NOMO-1 treated with dmso at 0.1 percent for 144 hours (cell line): ENCODE measurements at regions not wholly inside any gene's neighbourhood (a gene's known extent, or its start where the extent isn't known, plus 50 kb on each side); places are given as distances from the start of the nearest gene placed in this dataset.
"Not testable (repeated sequence)": the region's sequence is repeated elsewhere in the genome, so short reads cannot be mapped to it uniquely, and the experiment has no call there.

ENCODE experiments used
- DNase-seq: peaks from one replicate; lab custom pipeline; 2025; ENCODE audit not compliant: unreplicated experiment; lab: John Stamatoyannopoulos, UW

DNA sequence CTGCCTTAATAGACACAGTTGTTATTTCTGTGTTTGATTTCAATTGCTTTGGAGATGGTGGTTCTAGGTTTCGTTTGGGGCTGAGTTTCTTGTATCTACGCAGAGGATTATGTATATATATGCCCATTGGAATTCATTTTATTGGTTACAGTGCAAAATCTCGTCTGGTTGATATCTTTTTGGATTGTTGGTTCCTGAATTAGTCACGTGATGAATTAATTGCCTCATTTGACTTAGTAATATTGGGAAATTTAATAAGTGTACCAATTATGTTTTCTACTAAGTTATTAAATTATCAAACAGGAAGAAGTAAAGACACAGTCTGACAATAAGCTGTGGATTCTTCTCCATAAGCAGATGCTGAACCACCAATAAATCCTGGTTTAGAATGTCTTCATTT, 467.9 kb upstream of the TENM3 start:
- no peak for DNase-seq

GRCh38 chr4:181776264-181777054, 466.7 kb upstream of the TENM3 start:
- DNase-seq: no peak

DNA sequence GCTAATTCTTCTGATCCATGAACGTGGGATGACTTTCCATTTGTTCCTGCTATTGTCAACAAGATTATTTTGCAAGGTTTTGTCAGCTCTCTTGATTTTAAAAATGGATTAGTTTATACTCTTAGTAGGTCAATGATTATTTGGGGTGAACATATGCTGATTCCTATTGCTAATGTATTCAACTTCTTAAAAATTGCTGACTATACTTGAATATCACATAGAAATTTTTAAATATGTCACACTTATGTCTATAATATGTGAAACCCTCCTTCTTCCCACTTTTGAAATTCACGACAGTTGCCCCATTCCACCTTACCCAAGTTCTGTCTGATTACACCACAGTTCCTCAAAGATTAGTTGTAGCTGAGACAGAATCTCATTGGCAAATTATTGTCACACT, 465.7 kb upstream of the TENM3 start:
- no peak for DNase-seq

GRCh38 chr4:181784881-181785280, 458.3 kb upstream of the TENM3 start:
- DNase-seq: no peak

DNA sequence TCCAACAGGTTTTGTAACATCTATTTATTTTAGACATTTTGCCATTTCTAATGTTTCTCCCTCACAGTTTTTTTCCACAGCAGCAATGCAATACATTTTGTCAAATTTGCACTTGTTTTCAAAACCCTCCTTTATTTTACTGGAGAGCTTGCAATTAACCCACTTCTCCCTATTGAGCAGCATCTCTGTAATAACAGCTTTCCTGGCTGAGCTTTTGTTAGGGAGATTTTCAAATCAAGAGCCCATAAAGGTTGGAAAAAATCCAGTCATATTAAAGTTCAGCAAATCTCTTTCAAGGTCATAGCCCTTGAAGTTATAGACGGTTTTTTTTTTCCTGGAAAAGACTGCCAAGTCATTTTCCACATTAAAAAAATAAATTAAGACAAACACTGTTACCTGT, 450.6 kb upstream of the TENM3 start:
- no peak for DNase-seq

DNA sequence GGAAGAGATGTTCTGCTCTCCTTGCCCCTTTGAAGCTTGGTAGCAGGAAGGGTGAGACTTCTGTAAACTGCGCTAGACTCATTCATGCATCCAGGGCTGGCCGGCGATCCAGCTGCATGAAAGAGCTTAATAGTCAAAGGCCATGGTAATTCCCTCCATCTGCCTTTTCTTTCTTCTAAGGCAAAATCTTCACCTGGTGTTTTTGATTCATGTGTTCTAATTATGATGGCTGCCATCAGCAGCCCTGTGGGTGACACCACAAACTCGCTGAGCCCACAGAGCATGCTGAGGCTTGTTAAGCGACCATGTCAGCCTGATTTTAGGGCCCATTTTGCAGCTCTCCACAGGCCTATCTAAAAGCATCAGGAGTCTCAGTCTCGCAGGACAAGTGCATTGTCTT, 450.1 kb upstream of the TENM3 start:
- no peak for DNase-seq

GRCh38 chr4:181796502-181796901, 446.7 kb upstream of the TENM3 start:
- no peak for DNase-seq

GRCh38 chr4:181798536-181798935, 444.7 kb upstream of the TENM3 start:
- DNase-seq: no peak

GRCh38 chr4:181799561-181800069, 443.6 kb upstream of the TENM3 start:
- no peak for DNase-seq

GRCh38 chr4:181802207-181802606, 441.0 kb upstream of the TENM3 start:
- no peak for DNase-seq

GRCh38 chr4:181807771-181808170, 435.4 kb upstream of the TENM3 start:
- DNase-seq: no peak

GRCh38 chr4:181810711-181811110, 432.5 kb upstream of the TENM3 start:
- DNase-seq: no peak

DNA sequence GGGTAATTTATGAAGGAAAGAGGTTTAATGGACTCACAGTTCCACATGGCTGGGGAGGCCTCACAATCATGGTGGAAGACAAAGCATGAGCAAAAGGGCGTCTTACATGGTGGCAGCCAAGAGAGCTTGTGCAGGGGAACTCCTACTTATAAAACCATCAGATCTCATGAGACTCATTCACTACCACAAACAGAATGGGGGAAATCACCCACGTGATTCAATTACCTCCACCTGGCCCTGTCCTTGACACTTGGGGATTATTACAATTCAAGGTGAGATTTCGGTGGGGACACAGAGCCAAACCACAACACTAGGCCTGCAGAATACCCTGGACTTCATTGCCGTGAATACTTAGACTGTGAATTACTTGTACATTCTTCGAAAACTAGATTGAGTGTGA, 431.7 kb upstream of the TENM3 start:
- DNase-seq: not testable (repeated sequence)

GRCh38 chr4:181819946-181820345, 423.3 kb upstream of the TENM3 start:
- no peak for DNase-seq

DNA sequence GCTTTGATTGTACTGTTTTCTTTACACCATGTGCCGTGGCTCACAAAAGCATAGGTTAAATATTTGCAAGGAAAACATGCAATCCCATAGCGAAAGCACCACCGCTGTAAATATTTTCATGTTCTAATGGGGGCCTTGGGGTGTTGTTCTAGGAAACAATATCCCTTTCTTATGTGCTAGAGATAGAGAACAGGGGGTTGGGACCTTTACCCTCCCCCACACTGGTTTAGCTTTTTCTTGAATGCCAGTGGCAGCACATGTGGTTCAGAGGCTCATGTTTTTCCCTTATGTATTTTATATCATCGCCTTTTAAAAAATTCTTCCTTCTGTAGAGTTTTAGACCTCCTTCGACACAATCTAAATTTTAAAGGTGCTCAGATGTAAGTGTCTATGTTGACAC, 422.6 kb upstream of the TENM3 start:
- DNase-seq: no peak

- no peak for DNase-seq
These were observed 421.9 kb upstream of the TENM3 start for GRCh38 chr4:181821039-181822004.

DNA sequence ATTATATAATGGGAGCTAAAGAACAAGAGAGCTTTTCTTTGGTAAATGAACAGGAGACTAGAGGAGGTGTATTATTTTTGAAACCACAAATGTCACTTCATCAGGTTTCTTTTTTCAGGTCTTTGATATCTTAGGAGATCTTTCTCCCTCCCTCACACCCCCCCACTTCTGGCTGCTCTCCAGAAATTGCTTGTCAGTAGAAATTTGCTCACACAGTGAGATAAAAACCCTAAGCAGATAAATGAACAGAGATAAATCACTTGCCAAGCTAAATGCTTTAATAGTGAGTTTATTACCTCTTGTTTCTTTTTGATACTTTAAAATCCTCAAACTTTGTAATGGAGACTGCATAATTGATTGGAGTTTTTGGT, 421.2 kb upstream of the TENM3 start:
- no peak for DNase-seq

GRCh38 chr4:181823183-181823582, 420.0 kb upstream of the TENM3 start:
- no peak for DNase-seq

DNA sequence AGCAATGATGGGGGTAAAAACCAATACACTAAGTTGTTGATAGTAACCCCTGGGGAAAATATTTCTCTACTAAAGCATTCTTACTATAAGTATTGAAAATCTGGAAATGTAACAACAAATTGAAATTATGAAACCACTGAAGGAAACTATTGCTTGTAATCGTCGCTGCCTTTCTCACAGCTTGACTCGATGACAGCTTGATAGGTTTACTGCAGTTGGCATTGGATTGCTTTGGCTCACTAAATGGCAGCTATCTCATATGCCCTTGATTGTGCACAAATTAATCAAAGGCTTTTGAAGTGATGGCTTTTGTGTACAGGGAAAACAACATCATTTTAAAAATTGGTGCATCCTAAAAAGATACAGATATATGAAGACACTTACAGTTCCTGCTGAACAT, 419.6 kb upstream of the TENM3 start:
- DNase-seq: no peak

- DNase-seq: no peak
These were observed 417.6 kb upstream of the TENM3 start for GRCh38 chr4:181825564-181825963.

DNA sequence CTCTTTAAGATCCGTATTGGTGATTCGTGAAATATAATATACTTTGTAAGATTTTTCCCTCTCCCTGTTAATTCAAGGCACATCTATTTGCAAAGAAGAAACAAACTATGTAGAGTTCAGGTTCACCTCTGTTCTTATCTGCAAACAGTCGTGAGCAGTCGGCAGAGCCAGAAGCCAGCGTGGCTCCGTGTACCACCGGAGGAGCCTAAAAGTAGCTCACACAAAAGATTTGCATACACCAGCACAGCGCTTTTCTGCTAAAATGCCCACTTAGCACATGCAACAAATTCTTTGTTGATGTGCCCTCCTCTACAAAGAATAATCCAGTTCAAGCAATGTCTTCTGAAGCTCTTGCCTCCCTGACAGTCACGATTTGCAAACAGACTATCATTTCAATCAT, 416.0 kb upstream of the TENM3 start:
- DNase-seq: no peak
